A549 (cell line): ENCODE measurements at regions not wholly inside any gene's neighbourhood (a gene's known extent, or its start where the extent isn't known, plus 50 kb on each side); places are given as distances from the start of the nearest gene placed in this dataset.

Experiments
- ATAC-seq, 2 experiments: fragments of 200-7000 bp in 1 of 2; fragments of >200 bp in 1 of 2; cut with Nextera tagmentation in 1 of 2; cut with Tn5 transposase in 1 of 2; 3 replicates each; pipeline versions ENCODE4 v1.8.0 to v1.9.1; 2018 to 2020; ENCODE audit warnings: mild to moderate bottlenecking in 1 of 2, moderate library complexity in 1 of 2
- CTCF ChIA-PET: fragments of 300-600 bp; sonication (Branson Sonifier 250); formaldehyde crosslinking; extraction: SDS; loops from one replicate; lab custom pipeline; 2021; ENCODE audit warnings: antibody characterized with exemption, inconsistent platforms; lab: Yijun Ruan, JAX
- POLR2A ChIA-PET: fragments of 350-600 bp; formaldehyde crosslinking; extraction: SDS; loops from one replicate; lab custom pipeline; 2021; ENCODE audit warnings: antibody characterized with exemption, inconsistent platforms; lab: Yijun Ruan, JAX
- DNase-seq, 2 experiments: peaks; one replicate each; pipeline versions ENCODE4 v3.0.0 to v3.0.0-alpha.2; 2011 to 2016; ENCODE audit warnings: low read depth in 1 of 2, low spot score in 1 of 2
- FAIRE-seq: peaks from 2 replicates; lab custom pipeline; 2011; peaks lifted over from hg19 to GRCh38; lab: Jason Lieb, UNC
- H3K27ac ChIP-seq, 2 experiments: fragments of >200 bp; sonication (Bioruptor Twin); formaldehyde crosslinking; 3 replicates each; pipeline ENCODE4 v1.5.1; 2016 to 2017
- H3K4me1 ChIP-seq: fragments of >200 bp; sonication (Bioruptor Twin); formaldehyde crosslinking; 3 replicates; pipeline ENCODE4 v1.6.1; 2016
- H3K4me2 ChIP-seq: fragments of >200 bp; sonication (Bioruptor Twin); formaldehyde crosslinking; 3 replicates; pipeline ENCODE4 v1.6.1; 2016
- H3K4me3 ChIP-seq: fragments of >200 bp; sonication (Bioruptor Twin); formaldehyde crosslinking; 3 replicates; pipeline ENCODE4 v1.5.1; 2016
- H3K9me3 ChIP-seq: fragments of >200 bp; sonication (Bioruptor Twin); formaldehyde crosslinking; 3 replicates; pipeline ENCODE4 v1.6.1; 2016
- CBX2 ChIP-seq: fragments of 200-600 bp; sonication (generic); IDR thresholded peaks from 2 replicates; pipeline ENCODE4 v1.6.1; 2016; ENCODE audit warnings: low read depth, mild to moderate bottlenecking, borderline replicate concordance
- CHD2 ChIP-seq: fragments of 150-350 bp; IDR thresholded peaks from 2 replicates; pipeline ENCODE4 v1.6.1; 2014; ENCODE audit warnings: low read length; ENCODE audit not compliant: partially characterized antibody
- CTCF ChIP-seq: fragments of >200 bp; sonication (Bioruptor Twin); formaldehyde crosslinking; IDR thresholded peaks from 3 replicates; pipeline ENCODE4 v1.5.1; 2016
- EHF ChIP-seq: fragments of 250-450 bp; sonication (Bioruptor Pico); IDR thresholded peaks from 2 replicates; pipeline ENCODE4 v1.5.0; 2020; ENCODE audit warnings: mild to moderate bottlenecking
- EHMT2 ChIP-seq: fragments of 200-600 bp; sonication (generic); IDR thresholded peaks from 2 replicates; pipeline ENCODE4 v1.6.1; 2016; ENCODE audit warnings: antibody characterized with exemption, low read depth, mild to moderate bottlenecking, moderate library complexity
- ESRRA ChIP-seq: fragments of 150-350 bp; IDR thresholded peaks from 2 replicates; pipeline ENCODE4 v1.6.1; 2014; ENCODE audit warnings: mild to moderate bottlenecking, low read length, borderline replicate concordance
- FOSL2 ChIP-seq, 2 experiments: fragments of 450-650 bp in 1 of 2; fragments of >200 bp in 1 of 2; sonication (Bioruptor Twin) in 1 of 2; formaldehyde crosslinking; IDR thresholded peaks; 2 replicates each; pipeline versions ENCODE4 v1.5.0 to v1.6.1; 2016 to 2020; ENCODE audit warnings: mild to moderate bottlenecking in 1 of 2, moderate library complexity in 1 of 2
- FOXS1 ChIP-seq: fragments of 250-450 bp; sonication (Bioruptor Pico); IDR thresholded peaks from 2 replicates; pipeline ENCODE4 v1.5.0; 2020; ENCODE audit warnings: mild to moderate bottlenecking, moderate library complexity
- GATA3 ChIP-seq: IDR thresholded peaks from 2 replicates; pipeline ENCODE4 v1.6.1; 2012; ENCODE audit warnings: borderline replicate concordance
- HES2 ChIP-seq: fragments of >200 bp; sonication (Bioruptor Twin); formaldehyde crosslinking; IDR thresholded peaks from 2 replicates; pipeline ENCODE4 v1.6.1; 2016
- HEYL ChIP-seq: fragments of 250-450 bp; sonication (Bioruptor Pico); IDR thresholded peaks from 2 replicates; pipeline ENCODE4 v1.8.0; 2021; ENCODE audit warnings: mild to moderate bottlenecking, moderate library complexity
- HOXB13 ChIP-seq: fragments of 250-450 bp; sonication (Bioruptor Pico); IDR thresholded peaks from 2 replicates; pipeline ENCODE4 v1.5.0; 2020; ENCODE audit warnings: low read depth, mild to moderate bottlenecking, moderate library complexity
- JUN ChIP-seq, 2 experiments: fragments of >200 bp; sonication (Bioruptor Twin); formaldehyde crosslinking; IDR thresholded peaks; 2 replicates in 1 of 2; 3 replicates in 1 of 2; pipeline ENCODE4 v1.6.1; 2016 to 2017
- JUNB ChIP-seq: fragments of >200 bp; sonication (Bioruptor Twin); formaldehyde crosslinking; IDR thresholded peaks from 2 replicates; pipeline ENCODE4 v1.6.1; 2016
- KDM1A ChIP-seq: fragments of 200-600 bp; sonication (generic); IDR thresholded peaks from 2 replicates; pipeline ENCODE4 v1.6.1; 2016; ENCODE audit warnings: low read depth, mild to moderate bottlenecking
- MAX ChIP-seq: IDR thresholded peaks from 2 replicates; pipeline ENCODE4 v1.6.1; 2012
- MAZ ChIP-seq: fragments of 150-350 bp; IDR thresholded peaks from 2 replicates; pipeline ENCODE4 v1.6.1; 2014; ENCODE audit warnings: antibody characterized with exemption, low read depth, low read length, borderline replicate concordance
- MYC ChIP-seq: IDR thresholded peaks from 2 replicates; pipeline ENCODE4 v1.6.1; 2012; ENCODE audit warnings: mild to moderate bottlenecking, inconsistent platforms, low read length, improper control_type of control experiment, borderline replicate concordance
- NFE2L2 ChIP-seq: fragments of 150-350 bp; conservative IDR thresholded peaks from 2 replicates; pipeline ENCODE4 v1.6.1; 2014; ENCODE audit warnings: low read length
- PHF8 ChIP-seq: fragments of 200-600 bp; sonication (generic); IDR thresholded peaks from 2 replicates; pipeline ENCODE4 v1.6.1; 2016; ENCODE audit warnings: low read depth, mild to moderate bottlenecking, antibody characterized with exemption, moderate library complexity, borderline replicate concordance
- RAD21 ChIP-seq, 2 experiments: fragments of >200 bp in 1 of 2; sonication (Bioruptor Twin) in 1 of 2; formaldehyde crosslinking in 1 of 2; IDR thresholded peaks in 1 of 2; conservative IDR thresholded peaks in 1 of 2; 2 replicates in 1 of 2; 3 replicates in 1 of 2; pipeline ENCODE4 v1.6.1; 2012 to 2018; ENCODE audit warnings: inconsistent platforms in 1 of 2
- RCOR1 ChIP-seq: fragments of 150-350 bp; IDR thresholded peaks from 2 replicates; pipeline ENCODE4 v1.6.1; 2014; ENCODE audit warnings: antibody characterized with exemption, low read length, low read depth
- RFX5 ChIP-seq: fragments of 450-650 bp; IDR thresholded peaks from 2 replicates; pipeline ENCODE4 v1.7.1; 2014; ENCODE audit warnings: antibody characterized with exemption, mild to moderate bottlenecking, moderate library complexity
- RNF2 ChIP-seq: fragments of 200-600 bp; sonication (generic); IDR thresholded peaks from 2 replicates; pipeline ENCODE4 v1.6.1; 2016; ENCODE audit warnings: low read depth, mild to moderate bottlenecking, antibody characterized with exemption, moderate library complexity, borderline replicate concordance
- SMC3 ChIP-seq: fragments of >200 bp; sonication (Bioruptor Twin); formaldehyde crosslinking; IDR thresholded peaks from 3 replicates; pipeline ENCODE4 v1.6.1; 2018; ENCODE audit warnings: inconsistent platforms
- SREBF2 ChIP-seq: fragments of 450-650 bp; IDR thresholded peaks from 2 replicates; pipeline ENCODE4 v1.6.1; 2014; ENCODE audit warnings: mild to moderate bottlenecking, moderate library complexity
- TP53 ChIP-seq: fragments of 250-450 bp; sonication (Bioruptor Pico); IDR thresholded peaks from 2 replicates; pipeline ENCODE4 v1.5.0; 2021; ENCODE audit warnings: mild to moderate bottlenecking, moderate library complexity
- ZC3H11A ChIP-seq: fragments of 450-650 bp; IDR thresholded peaks from 2 replicates; pipeline ENCODE4 v1.6.1; 2014; ENCODE audit warnings: antibody characterized with exemption, mild to moderate bottlenecking
- ZFP36 ChIP-seq: fragments of 450-650 bp; IDR thresholded peaks from 2 replicates; pipeline ENCODE4 v1.6.1; 2014; ENCODE audit warnings: borderline replicate concordance; ENCODE audit not compliant: partially characterized antibody
- ZNF302 ChIP-seq: fragments of 250-450 bp; sonication (Bioruptor Pico); IDR thresholded peaks from 2 replicates; pipeline ENCODE4 v1.9.0; 2021; ENCODE audit warnings: inconsistent platforms, mild to moderate bottlenecking, moderate library complexity
- ZSCAN20 ChIP-seq: fragments of 250-450 bp; sonication (Bioruptor Pico); IDR thresholded peaks from 2 replicates; pipeline ENCODE4 v1.8.0; 2022; ENCODE audit warnings: mild to moderate bottlenecking, moderate library complexity
- WGBS: methylation state at CpG from one replicate; pipeline ENCODE4 v1.1.6; 2017; ENCODE audit errors: missing lambda C conversion rate; 5-methylcytosine and 5-hydroxymethylcytosine counted together
- TF ChIP-seq, protein P1 (sequence below): fragments of 250-450 bp; sonication (Bioruptor Pico); IDR thresholded peaks from 2 replicates; pipeline ENCODE4 v1.5.0; 2020; ENCODE audit warnings: low read depth, mild to moderate bottlenecking, moderate library complexity
- TF ChIP-seq, protein P2 (sequence below): IDR thresholded peaks from 2 replicates; pipeline ENCODE4 v1.6.1; 2012; ENCODE audit warnings: low read depth, borderline replicate concordance

GRCh38 chr6:164290101-164290500, 875.6 kb downstream of the QKI start:
- FAIRE-seq (no peak), ATAC-seq (no peak), DNase-seq (no peak)
- TF ChIP-seq MYC (no peak), EHF (CRISPR knock-in tag) (no peak), RAD21 (conservative IDR thresholded peaks at IDR 0.05 in 1 of 2, IDR thresholded peaks at IDR 0.05 in 1 of 2) (no peak), ZC3H11A (no peak), CBX2 (no peak), RFX5 (no peak), JUNB (no peak), RNF2 (no peak), ZFP36 (no peak), FOXS1 (CRISPR knock-in tag) (no peak), HOXB13 (CRISPR knock-in tag) (no peak), MAX (no peak), ZSCAN20 (CRISPR knock-in tag) (no peak), CHD2 (no peak), FOSL2 (IDR thresholded peaks at IDR 0.05) (no peak), FOSL2 (CRISPR knock-in tag; IDR thresholded peaks at IDR 0.05) (no peak), TP53 (CRISPR knock-in tag) (no peak), HEYL (CRISPR knock-in tag) (no peak), KDM1A (no peak)
- TF ChIP-seq, protein P1, sequence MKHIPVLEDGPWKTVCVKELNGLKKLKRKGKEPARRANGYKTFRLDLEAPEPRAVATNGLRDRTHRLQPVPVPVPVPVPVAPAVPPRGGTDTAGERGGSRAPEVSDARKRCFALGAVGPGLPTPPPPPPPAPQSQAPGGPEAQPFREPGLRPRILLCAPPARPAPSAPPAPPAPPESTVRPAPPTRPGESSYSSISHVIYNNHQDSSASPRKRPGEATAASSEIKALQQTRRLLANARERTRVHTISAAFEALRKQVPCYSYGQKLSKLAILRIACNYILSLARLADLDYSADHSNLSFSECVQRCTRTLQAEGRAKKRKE (CRISPR knock-in tag): no peak
- H3K4me2 ChIP-seq: no peak overlapping the region
- no peaks in the 10 kb centered on the region for H3K9me3 ChIP-seq
- no peak overlapping the region for H3K4me3 ChIP-seq
- POLR2A ChIA-PET: no interaction called here
- CTCF ChIA-PET: no interaction called here
- H3K4me1 ChIP-seq: no peaks in the 10 kb centered on the region
- 0% methylated on average over 2 of the region's 3 CpGs for WGBS
- no peak overlapping the region for H3K27ac ChIP-seq

DNA sequence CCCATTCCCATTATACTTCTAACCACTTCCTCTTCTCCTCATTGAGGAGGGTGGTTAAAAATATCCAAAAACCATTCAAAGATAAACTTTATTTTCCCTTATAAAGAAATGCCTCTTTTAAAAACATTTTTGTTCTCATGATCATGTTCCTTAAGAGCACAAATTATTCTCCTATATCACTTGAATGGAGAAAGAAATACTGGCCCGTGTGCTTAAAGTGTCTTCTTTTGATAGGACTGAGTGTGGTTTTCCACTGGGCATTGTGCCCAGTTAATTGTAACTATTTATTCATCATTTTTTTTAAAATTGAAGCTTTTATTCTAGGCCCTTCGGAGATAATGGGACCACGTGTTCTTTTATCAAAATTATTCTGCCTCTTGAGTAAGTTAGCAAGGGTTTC, 871.5 kb downstream of the QKI start:
- no peak for ATAC-seq
- Histone ChIP-seq H3K4me1 (no peaks in the 10 kb centered on the region), H3K27ac (no peak overlapping the region), H3K4me2 (no peak overlapping the region), H3K9me3 (no peaks in the 10 kb centered on the region), H3K4me3 (no peak overlapping the region)
- 2% methylated on average over 3 of the region's 3 CpGs for WGBS
- ChIA-PET POLR2A (no interaction called here), CTCF (no interaction called here)
- FAIRE-seq: no peak
- DNase-seq: no peak
- TF ChIP-seq ZNF302 (CRISPR knock-in tag) (no peak), EHMT2 (no peak), JUN (IDR thresholded peaks at IDR 0.05) (no peak), RCOR1 (no peak), ESRRA (no peak), RNF2 (no peak), SMC3 (no peak), CTCF (no peak), PHF8 (no peak), ZFP36 (no peak), SREBF2 (no peak), HES2 (no peak), MAZ (no peak), NFE2L2 (no peak), JUNB (no peak), FOSL2 (IDR thresholded peaks at IDR 0.05) (no peak), FOSL2 (CRISPR knock-in tag; IDR thresholded peaks at IDR 0.05) (no peak), GATA3 (no peak)
- TF ChIP-seq, protein P2, sequence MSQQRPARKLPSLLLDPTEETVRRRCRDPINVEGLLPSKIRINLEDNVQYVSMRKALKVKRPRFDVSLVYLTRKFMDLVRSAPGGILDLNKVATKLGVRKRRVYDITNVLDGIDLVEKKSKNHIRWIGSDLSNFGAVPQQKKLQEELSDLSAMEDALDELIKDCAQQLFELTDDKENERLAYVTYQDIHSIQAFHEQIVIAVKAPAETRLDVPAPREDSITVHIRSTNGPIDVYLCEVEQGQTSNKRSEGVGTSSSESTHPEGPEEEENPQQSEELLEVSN: no peak
